Brain pericyte (primary cell): ENCODE measurements at regions not wholly inside any gene's neighbourhood (a gene's known extent, or its start where the extent isn't known, plus 50 kb on each side); places are given as distances from the start of the nearest gene placed in this dataset.

Experiments
- DNase-seq: peaks from one replicate; pipeline ENCODE4 v3.0.0-alpha.2; 2012; ENCODE audit warnings: low read depth, low spot score

DNA sequence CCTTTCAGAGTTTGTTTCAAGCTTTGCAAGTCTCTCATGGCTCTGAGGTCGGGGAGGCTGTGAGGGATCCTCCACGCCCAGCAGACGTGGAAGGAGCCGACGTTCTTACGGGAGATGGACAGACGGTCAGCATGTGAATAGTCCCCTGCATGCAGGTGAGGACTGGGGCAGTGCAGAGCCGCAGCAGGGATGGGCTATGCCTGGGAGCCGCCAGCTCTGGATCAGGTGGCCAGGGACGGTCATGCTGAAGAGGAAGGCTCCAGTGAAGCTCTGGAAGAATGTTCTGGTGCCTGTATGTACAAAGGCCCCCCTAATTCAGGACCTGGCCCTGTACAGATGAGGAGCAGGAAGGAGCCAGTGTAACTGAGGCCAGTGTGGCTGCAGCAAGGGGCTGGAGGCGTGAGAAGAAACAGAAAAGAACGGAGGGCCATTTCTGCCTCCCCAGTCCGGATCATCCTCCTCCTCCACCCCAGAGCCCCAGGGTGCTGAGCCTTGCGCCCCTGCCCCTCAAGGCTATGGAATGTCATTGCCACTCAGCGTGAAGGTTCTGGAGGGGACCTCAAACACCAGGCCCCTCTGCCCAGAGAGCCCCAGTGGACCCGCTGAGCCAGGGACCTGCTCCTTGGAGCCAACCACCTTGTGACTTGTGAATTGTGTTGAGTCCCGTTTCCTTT lies 96.8 kb upstream of the DIO3 start:
- no peak for DNase-seq

GRCh38 chr14:101464984-101465794 lies 96.1 kb upstream of the DIO3 start:
- no peak for DNase-seq

- no peak for DNase-seq
Observed at GRCh38 chr14:101465795-101466448, 95.4 kb upstream of the DIO3 start.

DNA sequence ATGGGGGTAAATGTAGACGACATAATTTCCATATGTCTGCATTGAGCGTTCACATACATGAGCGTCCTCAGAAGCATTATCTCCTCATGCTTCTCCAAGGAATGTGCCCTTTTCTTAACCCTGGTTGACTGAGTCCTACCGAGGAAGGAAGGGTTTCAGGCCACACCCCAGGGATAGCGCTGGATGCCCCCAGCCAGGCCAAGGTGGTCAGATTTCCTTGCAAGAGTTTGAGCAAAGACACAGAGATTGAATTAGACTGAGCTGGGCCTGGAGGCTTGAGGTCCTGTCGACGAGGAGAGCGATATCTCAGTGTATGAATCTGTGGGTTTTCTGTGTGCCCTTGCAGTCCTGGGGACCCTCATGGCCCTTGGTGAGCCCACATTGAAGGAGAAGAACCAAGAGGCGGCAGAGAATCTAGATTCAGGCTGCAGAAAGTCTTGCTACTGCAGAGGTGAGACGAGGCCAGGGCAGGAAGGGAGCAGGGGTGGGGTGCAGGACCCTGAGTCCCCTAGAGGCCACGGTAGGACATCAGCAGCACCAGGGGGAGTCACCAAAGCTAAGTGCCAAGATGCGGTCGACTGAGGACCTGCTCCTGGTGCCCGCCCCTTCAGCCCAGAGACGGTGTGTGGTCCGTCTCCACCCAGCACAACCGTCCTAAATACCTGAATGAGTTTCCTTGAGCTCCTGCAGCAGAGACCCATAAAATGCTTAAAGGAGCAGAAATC lies 94.7 kb upstream of the DIO3 start:
- DNase-seq = no peak

- DNase-seq = no peak
Observed at GRCh38 chr14:101467181-101467926, 93.9 kb upstream of the DIO3 start.

DNA sequence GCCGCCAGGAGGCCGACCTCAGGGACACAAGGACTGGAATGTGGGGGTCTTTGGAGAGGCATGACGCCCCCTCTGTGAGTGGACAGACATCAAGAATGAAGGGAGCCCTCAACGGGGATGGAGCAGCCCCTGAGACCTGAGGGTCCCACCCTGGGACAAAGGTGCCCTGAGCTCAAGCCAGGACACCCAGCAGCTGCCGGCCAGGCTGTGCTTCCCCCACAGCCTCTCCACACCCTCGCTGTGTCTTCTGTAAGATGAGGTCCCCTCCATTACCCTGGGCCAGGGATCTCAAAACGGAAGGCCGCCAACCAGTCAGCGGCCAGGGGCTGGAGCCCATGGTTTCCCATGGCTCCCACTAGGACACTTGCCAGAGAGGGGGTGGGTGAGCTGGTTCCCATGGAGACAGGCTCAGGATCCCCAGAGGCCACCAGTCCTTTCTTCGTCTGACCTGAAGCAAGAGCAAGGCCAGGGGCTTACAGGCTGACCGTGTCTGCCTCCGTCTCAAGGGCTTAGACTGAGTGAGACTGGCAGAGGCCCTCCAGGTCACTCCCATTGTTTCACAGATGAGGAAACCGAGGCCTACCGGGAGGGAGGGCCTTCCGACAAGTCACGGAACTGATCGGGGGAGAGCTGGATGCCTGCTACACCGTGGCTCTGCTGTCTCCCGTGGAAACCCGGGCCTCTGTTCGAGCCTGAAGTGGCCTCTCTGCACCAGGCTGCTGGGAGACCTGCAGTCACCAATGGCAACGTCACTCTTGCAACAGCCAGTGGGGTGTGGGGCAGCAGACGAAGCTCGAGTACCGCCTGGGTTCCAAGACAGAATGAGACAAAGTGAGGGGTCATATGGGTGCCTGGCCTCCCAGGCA lies 91.7 kb upstream of the DIO3 start:
- no peak for DNase-seq

GRCh38 chr14:101470266-101470665 lies 91.0 kb upstream of the DIO3 start:
- DNase-seq = no peak

- no peak for DNase-seq
Observed at GRCh38 chr14:101471723-101472517, 89.4 kb upstream of the DIO3 start.

- no peak for DNase-seq
Observed at GRCh38 chr14:101472518-101472849, 88.8 kb upstream of the DIO3 start.

GRCh38 chr14:101473045-101473729 lies 88.1 kb upstream of the DIO3 start:
- DNase-seq = no peak

DNA sequence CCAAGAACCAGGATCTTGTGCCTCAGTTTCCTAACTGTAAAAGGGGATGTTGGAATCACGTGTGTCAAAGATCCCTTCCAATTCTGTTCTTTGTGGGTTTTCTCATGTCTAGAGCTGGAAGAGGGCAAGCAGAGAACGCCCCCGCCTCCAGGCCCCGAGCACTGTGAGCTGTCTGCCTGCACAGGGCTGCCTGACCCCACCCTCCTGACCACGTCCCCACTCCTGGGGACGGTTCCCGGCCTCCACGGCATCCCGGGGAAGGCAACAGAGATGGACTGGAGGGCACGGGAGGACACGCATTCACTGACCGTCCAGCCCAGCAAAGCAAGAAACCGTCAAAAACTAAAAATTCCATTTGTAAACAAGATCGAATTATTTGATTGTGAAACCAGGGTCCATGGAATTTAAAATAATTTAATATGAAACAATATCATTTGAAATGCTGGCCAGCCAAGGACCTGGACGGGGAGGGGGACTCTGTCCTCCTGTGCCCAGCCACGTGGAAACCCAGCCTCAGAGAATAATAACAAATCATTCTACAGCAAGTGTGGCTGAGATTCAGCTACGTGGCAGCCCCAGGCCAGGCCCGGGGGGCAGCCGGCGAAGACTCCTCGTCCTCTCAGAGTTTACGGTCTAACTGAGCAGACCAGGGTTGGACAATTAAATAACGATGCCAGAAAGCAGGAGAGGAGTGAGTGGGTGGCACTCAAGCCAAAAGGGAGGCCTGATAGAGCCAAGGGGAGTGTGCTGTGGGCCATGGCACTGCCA lies 87.3 kb upstream of the DIO3 start:
- no peak for DNase-seq

GRCh38 chr14:101474563-101475455 lies 86.5 kb upstream of the DIO3 start:
- peak; percentile 53 for DNase-seq

DNA sequence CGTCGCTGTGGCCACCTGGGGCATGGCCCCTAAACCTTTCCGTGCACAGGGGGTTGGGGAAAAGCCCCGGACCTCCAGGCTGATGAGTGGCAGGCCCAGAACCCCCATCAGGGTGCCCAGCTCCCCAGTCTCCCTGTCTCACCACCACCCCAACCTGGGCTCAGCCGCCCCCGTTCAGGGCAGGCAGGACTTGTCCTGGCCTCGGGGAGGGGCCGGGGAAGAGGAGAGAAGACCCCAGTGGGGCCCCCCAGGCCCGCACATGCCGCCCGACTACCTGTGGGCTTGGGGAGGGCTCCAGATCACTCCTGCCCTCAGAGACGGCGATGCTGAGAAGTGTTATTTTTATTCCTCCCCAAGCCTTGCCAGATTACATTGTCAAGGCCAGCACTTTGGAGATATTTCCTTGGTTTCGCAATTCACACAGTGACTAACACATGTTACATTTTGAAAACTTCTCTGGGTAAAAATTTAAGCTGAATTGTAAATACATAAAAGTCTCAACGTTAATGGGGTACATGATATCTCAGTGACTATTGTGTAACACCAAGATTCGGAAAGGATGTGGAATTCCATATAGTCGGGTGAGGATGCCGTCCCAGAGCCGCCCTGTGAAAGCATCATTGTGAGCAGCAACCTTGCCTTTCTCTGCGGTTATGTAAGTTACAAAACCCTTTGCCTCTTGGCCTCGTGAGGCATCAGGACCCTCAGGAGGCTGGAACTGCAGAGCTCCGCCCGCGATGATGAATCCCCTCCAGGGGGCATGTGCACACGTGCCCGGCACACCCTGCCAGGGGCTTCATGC lies 85.6 kb upstream of the DIO3 start:
- DNase-seq = no peak

GRCh38 chr14:101476258-101476915 lies 84.9 kb upstream of the DIO3 start:
- no peak for DNase-seq

DNA sequence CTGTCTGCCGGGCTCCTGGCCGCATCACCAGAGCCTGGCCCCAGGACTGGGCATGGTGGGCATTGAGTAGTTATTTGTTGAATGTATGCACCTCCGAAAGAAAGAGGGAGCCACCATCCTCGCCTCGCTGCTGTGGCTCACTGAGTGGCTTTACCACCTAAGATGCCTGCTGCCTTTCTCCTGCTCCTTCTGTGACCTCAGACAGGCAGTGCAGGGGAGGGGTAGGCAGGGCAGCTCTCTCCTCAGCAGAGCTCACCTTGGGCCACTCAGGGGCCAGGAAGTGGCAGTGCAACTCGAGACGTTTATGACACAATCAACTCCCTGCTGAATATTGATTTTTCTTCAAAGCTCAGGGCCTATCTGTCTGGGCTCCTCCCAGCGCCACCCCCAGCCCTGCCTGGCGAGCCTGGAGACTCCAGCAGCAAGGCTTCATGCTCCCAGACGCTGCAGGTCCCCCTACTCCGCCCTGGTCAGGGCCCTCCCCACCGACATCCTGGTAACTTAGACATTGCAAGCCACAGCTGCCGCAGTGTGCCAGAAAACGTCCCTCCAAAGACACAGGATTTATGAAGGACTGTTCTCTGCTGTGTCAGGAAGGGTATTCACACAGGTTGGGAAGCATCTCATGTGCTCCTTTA lies 84.3 kb upstream of the DIO3 start:
- DNase-seq = no peak
